ENCODE measurements at regions not wholly inside any gene's neighbourhood (a gene's known extent, or its start where the extent isn't known, plus 50 kb on each side); places are given as distances from the start of the nearest gene placed in this dataset.

- 0 out of 2 replicates have a peak, but pooled peaks cover 7% of the 10 kb centered on the region for H3K4me1 ChIP-seq (ENCODE audit: low read length)
- H3K27ac ChIP-seq (ENCODE audit: low read length) = no peak overlapping the region
- H4K20me1 ChIP-seq (ENCODE audit: insufficient read depth, low read length) = no peaks in the 10 kb centered on the region
- H3K9ac ChIP-seq (ENCODE audit: low read length) = no peak overlapping the region
- DNase-seq = no peak
- H2AFZ ChIP-seq (ENCODE audit: low read length) = no peak overlapping the region
- no peaks in the 10 kb centered on the region for H3F3A ChIP-seq (ENCODE audit: insufficient read depth, low read length)
- no peaks in the 10 kb centered on the region for H3K79me2 ChIP-seq (ENCODE audit: low read length)
- TF ChIP-seq EZH2 (optimal IDR thresholded peaks at IDR 0.05; ENCODE audit: low read depth, low read length) (no peak), EZH2phosphoT487 (IDR thresholded peaks at IDR 0.05; ENCODE audit: low read length) (no peak)
- TF ChIP-seq, protein P1, sequence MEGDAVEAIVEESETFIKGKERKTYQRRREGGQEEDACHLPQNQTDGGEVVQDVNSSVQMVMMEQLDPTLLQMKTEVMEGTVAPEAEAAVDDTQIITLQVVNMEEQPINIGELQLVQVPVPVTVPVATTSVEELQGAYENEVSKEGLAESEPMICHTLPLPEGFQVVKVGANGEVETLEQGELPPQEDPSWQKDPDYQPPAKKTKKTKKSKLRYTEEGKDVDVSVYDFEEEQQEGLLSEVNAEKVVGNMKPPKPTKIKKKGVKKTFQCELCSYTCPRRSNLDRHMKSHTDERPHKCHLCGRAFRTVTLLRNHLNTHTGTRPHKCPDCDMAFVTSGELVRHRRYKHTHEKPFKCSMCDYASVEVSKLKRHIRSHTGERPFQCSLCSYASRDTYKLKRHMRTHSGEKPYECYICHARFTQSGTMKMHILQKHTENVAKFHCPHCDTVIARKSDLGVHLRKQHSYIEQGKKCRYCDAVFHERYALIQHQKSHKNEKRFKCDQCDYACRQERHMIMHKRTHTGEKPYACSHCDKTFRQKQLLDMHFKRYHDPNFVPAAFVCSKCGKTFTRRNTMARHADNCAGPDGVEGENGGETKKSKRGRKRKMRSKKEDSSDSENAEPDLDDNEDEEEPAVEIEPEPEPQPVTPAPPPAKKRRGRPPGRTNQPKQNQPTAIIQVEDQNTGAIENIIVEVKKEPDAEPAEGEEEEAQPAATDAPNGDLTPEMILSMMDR (IDR thresholded peaks at IDR 0.05; ENCODE audit: low read length) = no peak
- no peak overlapping the region for H3K4me3 ChIP-seq (ENCODE audit: low read length)
- H3K27me3 ChIP-seq (replicated peaks; ENCODE audit: insufficient read depth, low read length) = no peaks in the 10 kb centered on the region
- no peaks in the 10 kb centered on the region for H3K9me3 ChIP-seq (replicated peaks; ENCODE audit: insufficient read depth, low read length)
- no peak overlapping the region for H3K4me2 ChIP-seq (ENCODE audit: low read depth, low read length)
- H3K9me2 ChIP-seq (replicated peaks; ENCODE audit: insufficient read depth, low read length) = no peaks in the 10 kb centered on the region
- no peaks in the 10 kb centered on the region for H3K36me3 ChIP-seq (replicated peaks; ENCODE audit: insufficient read depth, low read length)
Measured at GRCh38 chr12:28023156-28023887, 50.8 kb upstream of the PTHLH start.

DNA sequence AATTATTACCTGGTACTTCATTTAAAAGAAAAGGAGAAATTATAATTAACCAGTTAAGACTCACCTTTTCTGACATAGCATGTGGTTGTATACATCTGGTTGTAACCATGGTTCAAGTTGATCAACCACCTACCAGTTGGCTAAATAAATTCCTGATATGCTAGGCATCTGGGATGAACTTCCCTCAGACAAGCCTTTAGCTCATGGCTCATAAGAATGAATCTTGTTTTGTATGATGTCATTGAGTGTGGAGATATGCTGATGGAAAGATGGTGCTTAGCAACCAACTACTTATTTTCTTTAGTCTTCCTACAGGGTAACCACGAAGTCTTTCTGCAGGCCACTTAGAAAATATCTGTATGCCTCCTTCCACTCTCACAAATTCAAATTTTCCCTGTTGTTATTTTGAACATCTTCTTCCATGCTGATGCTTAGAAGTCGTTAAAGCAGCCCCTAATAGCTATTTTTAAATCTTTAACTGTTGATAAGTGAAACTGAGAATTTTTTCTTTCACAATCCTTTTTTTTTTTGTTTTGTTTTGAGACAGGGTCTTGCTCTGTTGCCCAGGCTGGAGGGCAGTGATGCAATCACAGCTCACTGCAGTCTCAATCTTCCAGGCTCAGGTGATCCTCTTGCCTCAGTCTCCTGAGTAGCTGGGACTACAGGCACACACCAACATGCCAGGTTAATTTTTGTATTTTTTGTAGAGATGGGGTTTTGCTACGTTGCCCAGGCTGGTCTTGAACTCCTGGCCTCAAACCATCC, 51.9 kb upstream of the PTHLH start:
- TF ChIP-seq EZH2phosphoT487 (IDR thresholded peaks at IDR 0.05; ENCODE audit: low read length) = no peak
- TF ChIP-seq, protein P1 (IDR thresholded peaks at IDR 0.05; ENCODE audit: low read length) = no peak
- TF ChIP-seq EZH2 (optimal IDR thresholded peaks at IDR 0.05; ENCODE audit: low read depth, low read length) = no peak
- H3K9ac ChIP-seq (ENCODE audit: low read length) = no peak overlapping the region
- no peak overlapping the region for H3K4me2 ChIP-seq (ENCODE audit: low read depth, low read length)
- H2AFZ ChIP-seq (ENCODE audit: low read length) = no peak overlapping the region
- H3K79me2 ChIP-seq (ENCODE audit: low read length) = no peaks in the 10 kb centered on the region
- no peaks in the 10 kb centered on the region for H4K20me1 ChIP-seq (ENCODE audit: insufficient read depth, low read length)
- H3K27me3 ChIP-seq (replicated peaks; ENCODE audit: insufficient read depth, low read length) = no peaks in the 10 kb centered on the region
- no peaks in the 10 kb centered on the region for H3F3A ChIP-seq (ENCODE audit: insufficient read depth, low read length)
- peak; percentile 11 for DNase-seq
- H3K4me1 ChIP-seq (ENCODE audit: low read length) = 0 out of 2 replicates have a peak, but pooled peaks cover 7% of the 10 kb centered on the region
- no peak overlapping the region for H3K27ac ChIP-seq (ENCODE audit: low read length)
- no peak overlapping the region for H3K4me3 ChIP-seq (ENCODE audit: low read length)
- H3K36me3 ChIP-seq (replicated peaks; ENCODE audit: insufficient read depth, low read length) = no peaks in the 10 kb centered on the region
- no peaks in the 10 kb centered on the region for H3K9me3 ChIP-seq (replicated peaks; ENCODE audit: insufficient read depth, low read length)
- no peaks in the 10 kb centered on the region for H3K9me2 ChIP-seq (replicated peaks; ENCODE audit: insufficient read depth, low read length)

GRCh38 chr12:28025821-28026505, 53.4 kb upstream of the PTHLH start:
- Histone ChIP-seq H3K4me2 (ENCODE audit: low read depth, low read length) (no peak overlapping the region), H3K27me3 (replicated peaks; ENCODE audit: insufficient read depth, low read length) (no peaks in the 10 kb centered on the region), H3K36me3 (replicated peaks; ENCODE audit: insufficient read depth, low read length) (no peaks in the 10 kb centered on the region), H3K4me1 (ENCODE audit: low read length) (0 out of 2 replicates have a peak, but pooled peaks cover 7% of the 10 kb centered on the region), H3K27ac (ENCODE audit: low read length) (no peak overlapping the region), H3K9ac (ENCODE audit: low read length) (no peak overlapping the region), H3K9me3 (replicated peaks; ENCODE audit: insufficient read depth, low read length) (no peaks in the 10 kb centered on the region), H3K79me2 (ENCODE audit: low read length) (no peaks in the 10 kb centered on the region), H3K9me2 (replicated peaks; ENCODE audit: insufficient read depth, low read length) (no peaks in the 10 kb centered on the region), H2AFZ (ENCODE audit: low read length) (no peak overlapping the region), H4K20me1 (ENCODE audit: insufficient read depth, low read length) (no peaks in the 10 kb centered on the region), H3F3A (ENCODE audit: insufficient read depth, low read length) (no peaks in the 10 kb centered on the region), H3K4me3 (ENCODE audit: low read length) (no peak overlapping the region)
- no peak for DNase-seq
- TF ChIP-seq EZH2phosphoT487 (IDR thresholded peaks at IDR 0.05; ENCODE audit: low read length) (no peak), EZH2 (optimal IDR thresholded peaks at IDR 0.05; ENCODE audit: low read depth, low read length) (no peak)
- TF ChIP-seq, protein P1 (IDR thresholded peaks at IDR 0.05; ENCODE audit: low read length) = no peak
